Motor neuron (in vitro differentiated cells): ENCODE measurements at regions not wholly inside any gene's neighbourhood (a gene's known extent, or its start where the extent isn't known, plus 50 kb on each side); places are given as distances from the start of the nearest gene placed in this dataset.

Experiments
- ATAC-seq, 8 experiments: fragments of 200-7000 bp; cut with Tn5 transposase; replicated peaks in 6 of 8; 2 replicates each; pipeline ENCODE4 v1.8.0; 2021; ENCODE audit warnings: mild to moderate bottlenecking in 8 of 8, moderate library complexity in 8 of 8
- H3K27ac ChIP-seq, 2 donors: fragments of 250-450 bp; sonication (Bioruptor Pico); 2 replicates each; pipeline ENCODE4 v1.9.0; 2021; ENCODE audit warnings: antibody characterized with exemption in 2 of 2, mild to moderate bottlenecking in 2 of 2, moderate library complexity in 1 of 2
- H3K4me1 ChIP-seq, 2 donors: fragments of 250-450 bp; sonication (Bioruptor Pico); replicated peaks in 1 of 2; 2 replicates each; pipeline ENCODE4 v1.6.1; 2021; ENCODE audit warnings: antibody characterized with exemption in 2 of 2, mild to moderate bottlenecking in 2 of 2, moderate library complexity in 1 of 2
- H3K4me3 ChIP-seq, 5 donors: fragments of 250-450 bp; sonication (Bioruptor Pico); 2 replicates each; pipeline ENCODE4 v1.9.0; 2021; ENCODE audit warnings: antibody characterized with exemption in 5 of 5, mild to moderate bottlenecking in 5 of 5, moderate library complexity in 4 of 5
- WGBS, 10 experiments: fragments of 450-650 bp; shearing (Covaris generic); methylation state at CpG; one replicate each; pipeline ENCODE4 v1.0.0; 2022; 5-methylcytosine and 5-hydroxymethylcytosine counted together
- in situ Hi-C, 9 experiments: fragments of 400-800 bp; cut with MboI; loops; one replicate each; pipeline ENCODE4 v1.15.0; 2021; ENCODE audit warnings: low sequenced_read_pairs in 9 of 9, low pct_unique_long_range_greater_than_20kb in 2 of 9; ENCODE audit not compliant: unreplicated experiment in 9 of 9

DNA sequence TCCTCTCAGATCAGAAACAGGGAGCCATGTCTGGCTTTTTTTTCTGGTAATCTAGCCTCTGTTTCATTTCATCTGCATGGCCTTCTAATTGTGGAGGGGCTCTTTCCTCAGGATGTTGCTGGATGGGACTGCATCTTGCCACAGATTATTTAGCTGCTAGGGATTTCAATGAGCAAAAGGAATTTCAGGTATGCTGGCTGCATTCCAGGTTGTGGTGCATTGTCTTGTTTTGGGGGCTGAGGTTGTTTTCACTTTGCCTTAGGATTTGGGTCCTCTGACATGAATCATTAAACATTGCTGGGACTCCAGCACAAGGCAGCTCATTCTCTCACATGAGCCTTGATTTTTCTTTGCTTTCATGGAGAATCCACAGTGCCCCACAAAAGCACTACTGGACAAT, 789.3 kb upstream of the TSPY4 start:
- no peak overlapping the region for H3K27ac ChIP-seq
- ATAC-seq = no peak
- H3K4me3 ChIP-seq = no peak overlapping the region
- in situ Hi-C loops = no loop called here
- H3K4me1 ChIP-seq = no peaks in the 10 kb centered on the region

DNA sequence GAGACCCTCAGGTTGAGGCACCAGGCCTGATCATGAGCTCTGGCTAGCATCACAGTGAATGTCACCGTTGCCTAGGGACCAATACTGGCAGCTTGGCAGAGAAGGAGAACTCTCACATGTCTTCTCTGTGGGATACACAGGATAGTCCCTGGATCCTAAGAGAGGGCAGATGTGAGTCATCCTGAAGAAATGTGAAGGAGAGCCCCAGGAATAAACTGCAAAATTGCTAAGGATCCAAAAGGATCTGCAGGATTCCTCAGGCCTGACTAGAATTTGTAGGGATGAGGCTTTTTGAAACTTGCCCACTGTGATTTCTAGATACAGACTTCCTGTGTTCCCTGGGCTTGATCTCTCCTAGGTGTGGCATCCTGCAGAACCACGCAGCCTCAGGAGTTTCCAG, 785.9 kb upstream of the TSPY4 start:
- Histone ChIP-seq H3K27ac (no peak overlapping the region), H3K4me1 (no peaks in the 10 kb centered on the region), H3K4me3 (no peak overlapping the region)
- WGBS, 10 experiments = 60% methylated on average over 1 of the region's 2 CpGs; no CpG with 5 or more reads in 9 of the 10 experiments
- ATAC-seq = no peak
- in situ Hi-C loops = no loop called here

GRCh38 chrY:8552168-8552805, 785.0 kb upstream of the TSPY4 start:
- no CpG with 5 or more reads among the region's 1 CpG for whole genome bisulfite sequencing, 10 experiments
- H3K4me3 ChIP-seq = no peak overlapping the region
- no peaks in the 10 kb centered on the region for H3K4me1 ChIP-seq
- no peak overlapping the region for H3K27ac ChIP-seq
- in situ Hi-C loops = no loop called here
- no peak for ATAC-seq

- no CpG with 5 or more reads among the region's 8 CpGs for WGBS, 10 experiments
- Histone ChIP-seq H3K27ac (no peak overlapping the region), H3K4me1 (no peaks in the 10 kb centered on the region), H3K4me3 (no peak overlapping the region)
- in situ Hi-C loops = no loop called here
- ATAC-seq = no peak
These were observed 783.6 kb upstream of the TSPY4 start for GRCh38 chrY:8553614-8554013.

DNA sequence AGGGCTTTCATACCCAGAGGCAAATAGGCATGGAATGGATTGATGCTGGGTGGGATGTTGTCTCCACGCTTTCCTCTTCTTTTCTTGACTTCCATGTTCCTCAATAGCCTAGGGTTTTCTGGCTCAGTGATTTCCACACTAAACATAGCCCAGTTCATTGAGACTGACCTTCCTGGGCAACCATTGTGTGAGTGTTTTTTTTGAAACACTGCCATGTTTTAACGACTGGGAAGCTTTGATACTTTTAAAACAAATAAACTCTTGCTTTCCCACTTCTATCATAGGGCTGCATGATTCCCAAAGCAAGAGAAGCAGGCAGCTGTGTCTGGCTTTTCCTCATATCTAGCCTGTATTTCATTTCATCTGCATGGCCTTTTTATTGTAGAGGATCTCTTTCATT, 775.9 kb upstream of the TSPY4 start:
- H3K4me3 ChIP-seq = no peak overlapping the region
- in situ Hi-C loops = no loop called here
- H3K4me1 ChIP-seq = no peaks in the 10 kb centered on the region
- WGBS, 10 experiments = 0 to 15% (median 0%) methylated on average over 1 to 2 of the region's 2 CpGs; no CpG with 5 or more reads in 6 of the 10 experiments
- H3K27ac ChIP-seq = no peak overlapping the region
- no peak for ATAC-seq

- WGBS, 10 experiments = 14% methylated on average over 3 of the region's 8 CpGs; no CpG with 5 or more reads in 9 of the 10 experiments
- no peak overlapping the region for H3K27ac ChIP-seq
- in situ Hi-C loops = no loop called here
- ATAC-seq = peak in 6 of 8 experiments; percentile 60 to 99 (median 72)
- no peaks in the 10 kb centered on the region for H3K4me1 ChIP-seq
- H3K4me3 ChIP-seq = no peak overlapping the region
These were observed 774.7 kb upstream of the TSPY4 start for GRCh38 chrY:8562456-8563090.

- ATAC-seq = no peak
- in situ Hi-C loops = no loop called here
- no peak overlapping the region for H3K27ac ChIP-seq
- no peaks in the 10 kb centered on the region for H3K4me1 ChIP-seq
- no CpG with 5 or more reads among the region's 3 CpGs for WGBS, 10 experiments
- no peak overlapping the region for H3K4me3 ChIP-seq
These were observed 772.8 kb upstream of the TSPY4 start for GRCh38 chrY:8564421-8564820.

- Histone ChIP-seq H3K4me3 (no peak overlapping the region), H3K27ac (no peak overlapping the region), H3K4me1 (no peaks in the 10 kb centered on the region)
- in situ Hi-C loops = no loop called here
- no peak for ATAC-seq
- WGBS, 10 experiments = 0 to 20% methylated on average over 1 of the region's 2 CpGs; no CpG with 5 or more reads in 8 of the 10 experiments
These were observed 771.1 kb upstream of the TSPY4 start for GRCh38 chrY:8566198-8566597.

GRCh38 chrY:8570384-8570783, 766.9 kb upstream of the TSPY4 start:
- no peaks in the 10 kb centered on the region for H3K4me1 ChIP-seq
- in situ Hi-C loops = no loop called here
- no peak overlapping the region for H3K4me3 ChIP-seq
- H3K27ac ChIP-seq = no peak overlapping the region
- no peak for ATAC-seq

- H3K27ac ChIP-seq = no peak overlapping the region
- ATAC-seq = no peak
- WGBS, 10 experiments = 20% methylated on average over 1 of the region's 2 CpGs; no CpG with 5 or more reads in 9 of the 10 experiments
- in situ Hi-C loops = no loop called here
- no peaks in the 10 kb centered on the region for H3K4me1 ChIP-seq
- no peak overlapping the region for H3K4me3 ChIP-seq
These were observed 764.3 kb upstream of the TSPY4 start for GRCh38 chrY:8572916-8573315.

- Histone ChIP-seq H3K4me3 (no peak overlapping the region), H3K4me1 (no peaks in the 10 kb centered on the region), H3K27ac (no peak overlapping the region)
- in situ Hi-C loops = no loop called here
- WGBS, 10 experiments = 0 to 50% (median 25%) methylated on average over 1 of the region's 1 CpG; no CpG with 5 or more reads in 7 of the 10 experiments
- ATAC-seq = no peak
These were observed 754.9 kb upstream of the TSPY4 start for GRCh38 chrY:8582277-8582850.

DNA sequence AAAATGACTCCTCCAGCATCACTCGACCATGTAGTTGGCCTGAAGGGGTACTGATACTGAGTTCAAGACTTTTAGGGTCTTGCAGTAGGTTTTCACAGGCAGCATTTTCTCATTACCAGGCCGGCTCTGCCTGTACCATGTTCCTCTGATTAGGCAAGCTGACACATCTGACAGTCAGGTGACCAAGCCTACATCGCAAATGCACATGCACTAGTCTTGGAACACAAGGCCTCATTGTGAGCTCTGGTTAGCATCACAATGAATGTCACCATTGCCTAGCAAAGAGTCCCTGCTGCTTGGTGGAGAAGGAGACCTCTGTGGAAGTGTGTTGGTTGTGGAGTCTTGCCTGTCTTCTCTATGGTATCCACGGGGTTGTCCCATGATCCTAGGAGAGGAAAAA, 754.1 kb upstream of the TSPY4 start:
- 0% methylated on average over 1 of the region's 4 CpGs; no CpG with 5 or more reads in 9 of the 10 experiments for WGBS, 10 experiments
- ATAC-seq = no peak
- Histone ChIP-seq H3K4me1 (no peaks in the 10 kb centered on the region), H3K27ac (no peak overlapping the region), H3K4me3 (no peak overlapping the region)
- in situ Hi-C loops = no loop called here

DNA sequence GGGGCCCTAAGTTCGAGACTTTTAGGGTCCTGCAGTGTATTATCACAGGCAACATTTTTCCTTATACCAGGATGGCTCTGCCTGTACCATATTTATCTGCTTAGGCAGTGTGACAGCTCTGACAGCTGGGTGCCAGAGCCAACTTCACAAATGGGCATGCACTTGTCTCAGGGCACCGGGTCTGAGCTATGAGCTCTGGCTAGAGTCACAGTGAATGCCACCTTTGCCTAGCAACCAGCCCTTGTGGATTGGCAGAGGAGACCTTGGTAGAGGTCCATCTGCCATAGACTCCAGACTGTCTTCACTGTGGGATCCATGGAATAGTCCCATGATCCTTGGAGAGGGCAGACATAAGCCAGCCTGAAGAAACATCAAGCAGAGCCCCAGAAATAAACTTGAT, 746.6 kb upstream of the TSPY4 start:
- in situ Hi-C loops = no loop called here
- Histone ChIP-seq H3K27ac (no peak overlapping the region), H3K4me3 (no peak overlapping the region), H3K4me1 (no peaks in the 10 kb centered on the region)
- WGBS, 10 experiments = no CpG with 5 or more reads among the region's 2 CpGs
- no peak for ATAC-seq
